B cell (primary cell): ENCODE measurements at regions not wholly inside any gene's neighbourhood (a gene's known extent, or its start where the extent isn't known, plus 50 kb on each side); places are given as distances from the start of the nearest gene placed in this dataset.

Experiments
- ATAC-seq: fragments of 200-7000 bp; cut with Tn5 transposase; one replicate; pipeline ENCODE4 v1.10.0; 2021; ENCODE audit warnings: low read depth, mild to moderate bottlenecking, moderate number of reproducible peaks, moderate library complexity
- CTCF ChIA-PET: fragments of 350-600 bp; sonication (Branson Sonifier 250); formaldehyde crosslinking; loops from one replicate; lab custom pipeline; 2021; ENCODE audit warnings: antibody characterized with exemption, inconsistent platforms; lab: Charles Lee
- POLR2A ChIA-PET: fragments of 350-600 bp; sonication (Branson Sonifier 250); formaldehyde crosslinking; loops from one replicate; lab custom pipeline; 2021; ENCODE audit warnings: antibody characterized with exemption; lab: Charles Lee
- DNase-seq: peaks from one replicate; pipeline ENCODE4 v3.0.0; 2013
- H2AFZ ChIP-seq: 2 replicates; pipeline ENCODE4 v1.6.1; 2012; ENCODE audit warnings: mild to moderate bottlenecking, low read depth, low read length; ENCODE audit not compliant: insufficient read depth, poor library complexity, severe bottlenecking
- H3K27ac ChIP-seq, 2 donors: 1 replicate in 1 of 2; 2 replicates in 1 of 2; pipeline ENCODE4 v1.5.1; 2012 to 2013; ENCODE audit warnings: low read length in 2 of 2, mild to moderate bottlenecking in 2 of 2, moderate library complexity in 1 of 2
- H3K27me3 ChIP-seq, 4 experiments: fragments of 200-600 bp in 1 of 4; sonication (generic) in 1 of 4; replicated peaks in 1 of 4; 1 replicate in 2 of 4; 2 replicates in 2 of 4; pipeline versions ENCODE4 v1.6.1 to v1.7.0; 2013 to 2016; ENCODE audit warnings: low read length in 3 of 4, mild to moderate bottlenecking in 2 of 4, mixed read lengths in 1 of 4, moderate library complexity in 1 of 4; ENCODE audit not compliant: insufficient read depth in 4 of 4, control insufficient read depth in 3 of 4; ENCODE audit errors: control extremely low read depth in 1 of 4
- H3K36me3 ChIP-seq, 2 experiments: replicated peaks in 1 of 2; 1 replicate in 1 of 2; 2 replicates in 1 of 2; pipeline versions ENCODE4 v1.6.1 to v1.7.1; 2013; ENCODE audit warnings: low read length in 1 of 2; ENCODE audit not compliant: insufficient read depth in 2 of 2, control insufficient read depth in 1 of 2; ENCODE audit errors: control extremely low read depth in 1 of 2, extremely low read depth in 1 of 2
- H3K4me1 ChIP-seq, 2 donors: fragments of 200-600 bp in 1 of 2; sonication (generic) in 1 of 2; 1 replicate in 1 of 2; 2 replicates in 1 of 2; pipeline versions ENCODE4 v1.5.1 to v1.6.1; 2013 to 2017; ENCODE audit warnings: low read length in 2 of 2; ENCODE audit not compliant: control insufficient read depth in 2 of 2, insufficient read depth in 2 of 2
- H3K4me2 ChIP-seq: replicated peaks from 2 replicates; pipeline ENCODE3; 2012; ENCODE audit warnings: mild to moderate bottlenecking, low read depth, low read length; ENCODE audit not compliant: poor library complexity, severe bottlenecking
- H3K4me3 ChIP-seq, 5 experiments: fragments of 200-600 bp in 1 of 5; sonication (generic) in 1 of 5; 1 replicate in 3 of 5; 2 replicates in 2 of 5; pipeline versions ENCODE4 v1.5.1 to v1.7.0; 2011 to 2016; ENCODE audit warnings: low read length in 4 of 5, mild to moderate bottlenecking in 4 of 5, low read depth in 2 of 5, control low read depth in 1 of 5, moderate library complexity in 1 of 5; ENCODE audit not compliant: insufficient read depth in 1 of 5; ENCODE audit errors: control extremely low read depth in 1 of 5, extremely low read depth in 1 of 5
- H3K79me2 ChIP-seq: fragments of 200-600 bp; sonication (generic); one replicate; pipeline ENCODE4 v1.6.0; 2016; ENCODE audit warnings: low read length; ENCODE audit not compliant: control insufficient read depth, insufficient read depth
- H3K9ac ChIP-seq: fragments of 200-600 bp; sonication (generic); 2 replicates; pipeline ENCODE4 v1.6.1; 2017; ENCODE audit warnings: mild to moderate bottlenecking, low read length, moderate library complexity
- H3K9me3 ChIP-seq, 3 donors: one replicate each; pipeline versions ENCODE4 v1.6.1 to v1.7.1; 2013; ENCODE audit warnings: low read length in 2 of 3; ENCODE audit not compliant: control insufficient read depth in 2 of 3, insufficient read depth in 1 of 3; ENCODE audit errors: control extremely low read depth in 1 of 3
- H4K20me1 ChIP-seq: 2 replicates; pipeline ENCODE4 v1.6.0; 2012; ENCODE audit warnings: mild to moderate bottlenecking, low read length; ENCODE audit not compliant: insufficient read depth, control insufficient read depth, poor library complexity, severe bottlenecking
- H3K27ac Mint-ChIP-seq: one replicate; pipeline ENCODE4 v1.8.0; 2021; ENCODE audit warnings: mixed read lengths
- H3K27me3 Mint-ChIP-seq: one replicate; pipeline ENCODE4 v1.8.0; 2021; ENCODE audit warnings: mixed read lengths
- H3K4me1 Mint-ChIP-seq: one replicate; pipeline ENCODE4 v1.8.0; 2021; ENCODE audit warnings: mixed read lengths
- H3K4me3 Mint-ChIP-seq: one replicate; pipeline ENCODE4 v1.8.0; 2021; ENCODE audit warnings: mixed read lengths
- H3K9me3 Mint-ChIP-seq: one replicate; pipeline ENCODE4 v1.8.0; 2022; ENCODE audit warnings: mixed read lengths; ENCODE audit not compliant: insufficient read depth
- CTCF ChIP-seq: fragments of 200-600 bp; IDR thresholded peaks from one replicate; pipeline ENCODE4 v1.8.0; 2022; ENCODE audit warnings: antibody characterized with exemption, mild to moderate bottlenecking
- EZH2 ChIP-seq: IDR thresholded peaks from 2 replicates; pipeline ENCODE4 v1.6.1; 2012; ENCODE audit warnings: borderline replicate concordance, low read depth, mild to moderate bottlenecking, moderate library complexity, low read length; ENCODE audit not compliant: insufficient read depth, poor library complexity, severe bottlenecking
- WGBS: methylation state at CpG from one replicate; pipeline ENCODE4 v1.1.5; 2013; ENCODE audit warnings: missing lambda C conversion rate; ENCODE audit not compliant: insufficient coverage; 5-methylcytosine and 5-hydroxymethylcytosine counted together
- intact Hi-C: fragments of 100-400 bp; cut with micrococcal nuclease; formaldehyde crosslinking; loops from one replicate; pipeline ENCODE4 v1.10.0; 2022

- Histone ChIP-seq H3K4me1 (no peaks in the 10 kb centered on the region), H3K79me2 (no peaks in the 10 kb centered on the region), H4K20me1 (no peaks in the 10 kb centered on the region), H3K9me3 (no peaks in the 10 kb centered on the region), H2AFZ (no peak overlapping the region), H3K4me2 (no peak overlapping the region), H3K9ac (no peak overlapping the region), H3K36me3 (no peaks in the 10 kb centered on the region), H3K4me3 (no peak overlapping the region), H3K27ac (no peak overlapping the region), H3K27me3 (no peaks in the 10 kb centered on the region)
- H3K9me3 Mint-ChIP-seq: no peaks in the 10 kb centered on the region
- H3K27ac Mint-ChIP-seq: no peak overlapping the region
- no peak overlapping the region for H3K4me3 Mint-ChIP-seq
- TF ChIP-seq CTCF (no peak), EZH2 (no peak)
- POLR2A ChIA-PET: no interaction called here
- ATAC-seq: no peak
- no peak for DNase-seq
- CTCF ChIA-PET: no interaction called here
- intact Hi-C loops: no loop called here
- WGBS: 80% methylated on average over 3 of the region's 6 CpGs
- H3K27me3 Mint-ChIP-seq: peaks cover 13% of the 10 kb centered on the region
- H3K4me1 Mint-ChIP-seq: no peaks in the 10 kb centered on the region
These were observed 246.2 kb downstream of the LRFN2 start for GRCh38 chr6:40340957-40341356.

GRCh38 chr6:40340196-40340595, 247.0 kb downstream of the LRFN2 start:
- TF ChIP-seq EZH2: no peak
- no peak for TF ChIP-seq CTCF
- no peaks in the 10 kb centered on the region for H4K20me1 ChIP-seq
- no peak overlapping the region for H3K4me2 ChIP-seq
- CTCF ChIA-PET: no interaction called here
- no peaks in the 10 kb centered on the region for H3K4me1 ChIP-seq
- no peaks in the 10 kb centered on the region for H3K36me3 ChIP-seq
- peaks cover 0 to under 1% (median under 1%) of the 10 kb centered on the region in 4 experiments for H3K27me3 ChIP-seq
- H2AFZ ChIP-seq: no peak overlapping the region
- no peaks in the 10 kb centered on the region for H3K9me3 ChIP-seq
- H3K79me2 ChIP-seq: no peaks in the 10 kb centered on the region
- intact Hi-C loops: no loop called here
- Mint-ChIP-seq H3K27ac (no peak overlapping the region), H3K27me3 (peaks cover 16% of the 10 kb centered on the region), H3K4me3 (no peak overlapping the region), H3K9me3 (no peaks in the 10 kb centered on the region), H3K4me1 (no peaks in the 10 kb centered on the region)
- DNase-seq: no peak
- no peak overlapping the region for H3K27ac ChIP-seq
- H3K9ac ChIP-seq: no peak overlapping the region
- POLR2A ChIA-PET: no interaction called here
- 95% methylated on average over 6 of the region's 8 CpGs for WGBS
- ATAC-seq: no peak
- H3K4me3 ChIP-seq: no peak overlapping the region
